ENCODE measurements at regions not wholly inside any gene's neighbourhood (a gene's known extent, or its start where the extent isn't known, plus 50 kb on each side); places are given as distances from the start of the nearest gene placed in this dataset.
"Not testable (repeated sequence)": the region's sequence is repeated elsewhere in the genome, so short reads cannot be mapped to it uniquely, and the experiment has no call there.

GRCh38 chr7:83882551-83882950, 233.6 kb upstream of the SEMA3E start:
- no peak for DNase-seq

DNA sequence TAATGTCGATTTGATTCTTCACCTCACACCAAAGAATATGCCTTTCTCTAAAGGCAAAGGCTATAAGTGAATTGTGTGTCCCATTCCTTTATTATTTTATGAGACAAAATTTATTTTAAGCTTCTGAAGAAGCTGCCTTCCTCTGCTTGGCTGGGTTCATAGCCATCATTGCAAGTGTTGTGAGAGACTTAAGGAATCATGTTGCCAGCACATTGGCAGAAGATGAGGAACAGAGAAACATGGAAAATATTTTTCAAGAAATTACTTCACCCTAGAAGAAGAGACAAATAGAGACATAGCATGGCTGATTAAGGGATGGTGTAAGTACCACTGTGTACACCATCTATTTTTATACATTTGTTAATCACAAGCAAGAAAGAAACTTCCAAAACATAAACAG, 230.1 kb upstream of the SEMA3E start:
- no peak for DNase-seq

DNA sequence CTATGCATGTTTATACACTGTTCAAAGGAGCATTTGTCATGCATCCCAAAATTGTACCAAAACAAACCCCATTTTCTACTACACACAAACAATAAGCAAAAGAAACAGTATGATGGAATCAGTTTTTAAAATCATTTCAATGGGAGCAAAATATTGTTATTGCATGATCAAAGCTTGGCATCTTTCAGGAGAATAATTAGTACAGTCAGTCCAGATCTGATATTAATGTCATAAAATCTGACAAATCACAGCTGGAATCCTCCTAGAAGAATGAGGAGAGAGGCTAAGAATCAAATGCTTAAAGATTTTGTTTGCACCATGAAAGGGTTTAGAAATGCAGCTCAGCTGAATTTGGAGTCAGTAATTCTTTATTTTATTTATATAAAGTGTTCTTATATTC, 229.7 kb upstream of the SEMA3E start:
- no peak for DNase-seq

DNA sequence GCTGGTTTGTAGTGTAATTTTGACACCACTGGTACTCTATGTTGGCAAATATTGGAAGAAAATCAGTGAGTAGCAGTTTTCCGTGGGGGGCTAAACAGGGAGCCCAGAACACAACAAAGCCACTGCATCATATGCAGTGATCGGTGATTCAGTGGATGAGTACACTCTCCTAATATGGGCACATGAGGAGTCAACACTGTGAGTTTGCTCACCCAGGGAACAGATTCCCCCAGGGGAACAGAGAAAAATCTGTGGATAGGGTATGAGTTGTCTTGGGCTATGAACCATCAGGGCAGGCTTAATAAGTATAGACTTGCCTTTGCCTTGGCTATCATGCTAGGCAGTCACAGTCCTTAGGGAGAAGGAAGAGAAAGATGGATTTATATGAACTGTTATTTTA, 227.7 kb upstream of the SEMA3E start:
- DNase-seq, result peak in 1 of 3 donors; percentile 2

GRCh38 chr7:83873459-83873858, 224.5 kb upstream of the SEMA3E start:
- DNase-seq, result no peak

- DNase-seq, result no peak
These were observed 223.6 kb upstream of the SEMA3E start for GRCh38 chr7:83872501-83872900.

DNA sequence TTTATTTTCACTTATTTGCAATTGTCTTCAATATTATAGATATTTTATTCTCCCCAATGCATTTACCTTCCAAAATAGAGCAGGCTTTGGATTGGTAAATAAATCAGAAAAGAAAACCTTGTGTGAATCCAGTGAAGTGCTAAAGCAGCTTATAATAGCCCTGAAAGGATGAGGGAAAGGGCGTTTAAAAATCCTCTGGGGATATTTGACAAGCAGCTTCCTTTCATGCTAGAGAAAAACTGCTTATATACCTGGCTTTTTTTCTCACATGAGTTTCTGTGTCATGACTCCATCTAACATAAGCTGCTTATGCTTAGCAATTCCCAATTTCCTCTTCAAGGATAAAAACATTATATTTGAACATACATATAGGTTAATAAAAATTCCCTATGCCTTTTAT, 221.6 kb upstream of the SEMA3E start:
- DNase-seq, result no peak

DNA sequence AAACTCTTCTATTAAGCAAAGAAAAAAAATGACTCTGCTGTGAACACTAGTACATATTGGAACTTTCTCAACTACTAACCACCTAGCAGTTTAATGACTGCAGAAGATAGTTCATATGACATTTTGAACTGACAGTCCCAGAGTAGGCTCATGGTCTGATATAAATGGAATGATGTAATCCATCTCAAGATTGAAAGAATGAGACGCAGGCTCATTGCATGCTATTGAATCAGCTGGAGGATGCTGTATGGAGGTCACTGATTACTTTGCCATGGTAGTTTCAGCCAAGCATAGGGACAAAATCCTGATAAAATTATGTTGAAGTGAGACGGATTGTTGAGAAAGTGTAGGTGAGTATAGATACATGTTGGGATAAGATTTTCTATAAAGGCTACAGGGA, 217.6 kb upstream of the SEMA3E start:
- no peak for DNase-seq

GRCh38 chr7:83864551-83864950, 215.6 kb upstream of the SEMA3E start:
- no peak for DNase-seq

DNA sequence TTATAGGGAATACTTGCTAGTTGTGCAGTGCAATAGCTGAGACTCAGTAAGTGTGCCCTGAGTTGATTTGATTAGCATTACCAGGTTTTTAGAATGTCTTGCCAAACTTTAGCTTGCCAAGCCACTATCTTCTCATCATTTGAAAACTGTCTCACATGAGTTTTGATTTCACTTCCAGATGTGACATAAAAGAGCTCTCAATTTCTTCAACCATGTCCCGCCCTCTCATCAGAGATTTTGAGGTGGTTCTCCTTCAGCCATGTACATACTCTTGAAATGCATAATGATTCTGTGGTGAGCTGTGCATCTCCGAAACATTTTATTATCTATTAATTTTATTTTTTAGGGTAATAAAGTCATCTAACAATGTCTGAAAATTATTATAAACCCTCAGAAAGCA, 215.0 kb upstream of the SEMA3E start:
- no peak for DNase-seq

DNA sequence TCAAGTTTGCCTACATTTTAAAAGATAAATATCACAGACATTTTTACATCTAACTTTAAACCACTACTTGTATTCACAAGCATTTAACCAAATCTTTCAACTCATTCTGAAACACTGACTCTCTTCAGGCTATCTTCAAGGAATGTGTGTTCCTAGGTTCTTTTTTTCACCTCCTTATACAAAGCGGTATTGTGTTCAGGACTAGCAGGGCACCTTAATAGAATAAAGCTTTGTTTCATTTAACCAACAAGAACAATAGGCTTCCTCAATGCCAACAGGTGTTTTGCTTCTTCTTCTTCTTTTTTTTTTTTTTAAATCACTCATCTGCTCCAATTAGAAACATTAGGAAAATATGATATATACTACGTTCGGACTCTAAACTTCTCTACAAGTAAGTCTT, 212.9 kb upstream of the SEMA3E start:
- no peak for DNase-seq

DNA sequence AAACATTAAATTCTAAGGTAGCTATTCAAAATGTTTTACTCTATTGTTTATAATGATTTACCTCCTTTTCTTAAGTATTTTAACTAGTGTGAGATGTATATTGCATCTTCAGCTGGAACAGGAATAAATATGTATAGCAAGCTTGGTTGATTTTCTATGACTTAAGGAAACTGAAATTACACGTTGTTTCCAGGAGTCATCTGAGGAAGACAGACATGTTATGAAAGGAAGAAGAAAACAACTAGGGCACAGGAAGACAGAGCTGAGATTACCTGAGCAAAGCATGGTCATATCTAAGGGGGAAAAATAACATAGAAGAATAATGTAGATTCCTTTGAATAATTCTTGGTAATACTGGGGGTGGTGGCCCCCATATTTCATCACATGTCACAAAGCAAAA, 210.9 kb upstream of the SEMA3E start:
- DNase-seq, result no peak

GRCh38 chr7:83857691-83858090, 208.8 kb upstream of the SEMA3E start:
- DNase-seq, result no peak

DNA sequence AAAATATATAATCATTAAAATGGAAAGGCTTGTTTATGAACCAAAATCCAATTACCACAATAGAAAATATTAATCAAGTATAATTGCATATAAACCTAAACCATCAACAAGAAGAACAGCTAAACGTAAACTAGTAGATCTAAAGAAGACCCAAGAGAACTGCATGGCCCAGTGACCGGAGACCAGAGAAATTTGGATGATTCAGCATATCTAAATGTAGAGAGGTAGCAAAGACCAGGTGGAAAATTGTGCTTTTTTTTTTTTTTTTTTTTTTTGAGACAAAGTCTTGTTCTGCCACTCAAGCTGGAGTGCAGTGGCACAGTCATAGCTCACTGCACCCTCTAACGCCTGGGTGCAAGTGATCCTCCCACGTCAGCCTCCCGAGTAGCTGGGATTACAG, 207.2 kb upstream of the SEMA3E start:
- no peak for DNase-seq

DNA sequence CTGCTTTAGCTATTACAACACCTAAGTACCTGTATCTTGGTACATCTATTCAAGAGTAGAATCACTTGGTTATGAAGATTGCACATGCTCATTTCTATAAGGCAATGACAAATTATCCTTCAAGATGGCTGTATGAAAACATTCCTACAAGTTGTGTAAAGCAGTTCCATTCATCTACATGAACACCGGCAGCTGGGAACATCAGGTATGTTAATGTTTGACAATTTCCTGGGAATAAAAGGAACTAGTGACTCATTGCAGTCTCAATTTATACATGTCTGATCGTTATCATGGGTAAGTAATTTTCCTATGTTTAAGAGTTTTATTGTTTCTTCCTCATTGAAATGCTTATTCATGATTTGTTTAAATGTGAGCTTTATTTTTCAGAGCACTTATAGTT, 203.2 kb upstream of the SEMA3E start:
- no peak for DNase-seq

GRCh38 chr7:83851551-83851950, 202.6 kb upstream of the SEMA3E start:
- DNase-seq, result no peak

DNA sequence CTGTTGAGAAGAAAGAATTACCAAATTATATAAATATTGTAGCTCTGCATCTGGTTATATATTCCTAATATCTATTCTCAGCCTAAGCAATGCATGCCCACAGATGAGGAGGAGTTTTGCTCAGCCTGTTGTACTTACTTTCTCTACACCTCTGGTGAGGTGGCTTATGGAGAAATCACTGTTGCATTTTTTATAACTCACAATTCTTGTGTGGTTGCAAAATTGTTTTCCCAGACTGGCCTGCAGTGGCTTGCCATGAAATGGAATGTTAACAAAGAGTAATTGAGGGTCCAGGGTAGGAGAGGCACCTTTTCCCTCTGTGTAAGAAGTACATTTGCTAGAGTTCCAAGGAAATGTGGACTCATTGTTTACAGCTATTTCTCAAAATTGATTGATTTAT, 202.0 kb upstream of the SEMA3E start:
- DNase-seq, result no peak

DNA sequence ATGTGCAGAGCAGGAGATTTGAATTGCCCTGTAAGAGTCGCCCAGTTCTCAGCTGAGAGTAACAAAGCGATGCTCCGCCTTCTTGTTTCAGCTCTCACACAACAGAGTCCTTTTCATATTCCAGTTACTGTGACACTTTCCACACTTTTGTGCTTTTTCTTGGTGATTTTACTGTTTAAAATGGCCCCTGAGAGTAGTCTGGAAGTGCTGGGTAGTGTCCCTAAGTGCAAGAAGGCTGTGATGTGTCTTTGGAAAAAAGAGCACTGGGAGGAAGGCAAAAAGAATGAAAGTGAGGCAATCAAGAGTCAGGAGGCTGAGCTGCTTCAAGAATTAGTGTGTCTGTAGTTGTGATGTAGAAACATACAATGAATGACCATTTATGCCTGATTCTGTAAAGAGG, 201.2 kb upstream of the SEMA3E start:
- DNase-seq, result no peak

DNA sequence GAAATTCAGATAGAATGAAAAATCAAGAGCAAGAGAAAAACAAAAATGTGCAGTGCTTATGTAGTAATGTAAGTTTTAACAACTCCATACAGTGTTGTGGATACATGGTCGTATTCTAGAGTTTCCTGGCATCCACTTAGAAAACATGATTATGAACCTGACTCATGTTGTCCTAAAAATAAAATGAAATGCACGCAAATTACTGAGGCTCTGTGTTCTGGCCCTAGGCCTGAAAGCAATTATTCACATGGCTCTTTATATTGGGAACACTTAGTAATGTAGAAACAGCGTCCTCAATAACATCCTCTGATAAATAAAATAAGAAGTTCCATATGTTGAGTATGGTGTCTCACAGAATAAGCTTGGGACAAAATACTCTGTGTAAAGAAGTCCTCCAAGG, 200.2 kb upstream of the SEMA3E start:
- no peak for DNase-seq

GRCh38 chr7:83842894-83843293, 194.0 kb upstream of the SEMA3E start:
- no peak for DNase-seq

- no peak for DNase-seq
These were observed 188.7 kb upstream of the SEMA3E start for GRCh38 chr7:83837683-83838082.

GRCh38 chr7:83836028-83836427, 187.1 kb upstream of the SEMA3E start:
- DNase-seq, result no peak

GRCh38 chr7:83835424-83835823, 186.5 kb upstream of the SEMA3E start:
- no peak for DNase-seq

DNA sequence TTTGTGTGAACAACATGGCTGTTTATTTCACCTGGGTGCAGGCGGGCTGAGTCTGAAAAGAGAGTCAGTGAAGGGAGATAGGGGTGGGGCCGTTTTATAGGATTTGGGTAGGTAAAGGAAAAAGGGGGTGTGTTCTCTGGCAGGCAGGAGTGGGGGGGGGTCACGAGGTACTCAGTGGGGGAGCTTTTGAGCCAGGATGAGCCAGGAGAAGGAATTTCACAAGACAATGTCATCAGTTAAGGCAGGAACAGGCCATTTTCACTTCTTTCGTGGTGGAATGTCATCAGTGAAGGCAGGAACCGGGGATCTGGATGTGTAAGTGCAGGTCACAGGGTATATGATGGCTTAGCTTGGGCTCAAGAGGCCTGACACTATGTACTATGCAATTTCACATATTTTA, 184.8 kb upstream of the SEMA3E start:
- not testable (repeated sequence) for DNase-seq

DNA sequence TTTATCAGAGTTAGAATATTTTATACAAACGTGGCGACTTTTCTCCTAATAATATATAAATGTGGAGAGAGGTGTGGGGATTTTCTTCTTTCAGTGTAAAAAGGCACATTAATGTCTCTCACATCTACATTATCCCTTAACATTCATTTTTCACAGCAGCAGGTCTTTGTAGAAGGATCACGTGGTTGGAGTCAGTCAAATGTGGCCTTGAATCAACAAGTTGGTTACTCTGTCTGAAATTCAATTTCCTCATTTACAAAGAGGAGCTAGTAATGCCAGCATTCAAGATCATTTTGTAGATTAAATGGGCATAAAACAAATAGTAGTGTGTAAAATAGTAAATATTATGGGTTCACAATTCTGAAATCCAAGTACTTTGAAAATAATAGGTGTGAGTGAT, 183.1 kb upstream of the SEMA3E start:
- no peak for DNase-seq

- no peak for DNase-seq
These were observed 178.1 kb upstream of the SEMA3E start for GRCh38 chr7:83827036-83827435.

Data from suppressor macrophage treated with lipopolysaccharide for 1 hour (primary cell).